ENCODE measurements at regions not wholly inside any gene's neighbourhood (a gene's known extent, or its start where the extent isn't known, plus 50 kb on each side); places are given as distances from the start of the nearest gene placed in this dataset.
"Not testable (repeated sequence)": the region's sequence is repeated elsewhere in the genome, so short reads cannot be mapped to it uniquely, and the experiment has no call there.

DNA sequence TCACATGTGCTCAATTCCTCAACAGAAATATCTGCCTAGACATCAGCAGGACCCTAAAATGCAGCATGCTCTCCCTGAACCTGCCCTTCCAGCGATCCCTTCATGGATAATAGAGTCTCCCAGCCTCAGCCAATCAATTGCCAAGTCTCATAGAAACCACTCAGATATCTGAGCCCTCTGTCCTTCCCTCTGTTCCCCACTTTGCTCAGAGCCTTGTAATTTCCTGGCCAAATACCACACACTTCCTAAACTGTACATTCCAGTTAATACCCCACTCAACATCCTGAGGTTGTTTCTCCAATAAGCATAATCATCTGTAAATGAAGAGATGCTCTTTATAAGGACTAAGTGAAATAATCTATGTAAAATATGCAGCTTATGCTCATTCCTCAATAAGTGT, 59.3 kb upstream of the PTGFRN start:
- Histone ChIP-seq H3K4me3 (ENCODE audit: low read length) (no peak overlapping the region), H3K4me1 (ENCODE audit: control insufficient read depth, insufficient read depth, low read length) (peaks cover 44% of the 10 kb centered on the region), H3K9me3 (replicated peaks; ENCODE audit: control insufficient read depth, low read depth, low read length) (no peaks in the 10 kb centered on the region), H3K36me3 (ENCODE audit: control insufficient read depth, insufficient read depth, low read length) (no peaks in the 10 kb centered on the region), H3K27me3 (ENCODE audit: control insufficient read depth, insufficient read depth, low read length) (no peaks in the 10 kb centered on the region), H3K27ac (ENCODE audit: low read length) (no peak overlapping the region)
- 71% methylated on average over 1 of the region's 1 CpG for WGBS (ENCODE audit: insufficient coverage)
- DNase-seq, result no peak

DNA sequence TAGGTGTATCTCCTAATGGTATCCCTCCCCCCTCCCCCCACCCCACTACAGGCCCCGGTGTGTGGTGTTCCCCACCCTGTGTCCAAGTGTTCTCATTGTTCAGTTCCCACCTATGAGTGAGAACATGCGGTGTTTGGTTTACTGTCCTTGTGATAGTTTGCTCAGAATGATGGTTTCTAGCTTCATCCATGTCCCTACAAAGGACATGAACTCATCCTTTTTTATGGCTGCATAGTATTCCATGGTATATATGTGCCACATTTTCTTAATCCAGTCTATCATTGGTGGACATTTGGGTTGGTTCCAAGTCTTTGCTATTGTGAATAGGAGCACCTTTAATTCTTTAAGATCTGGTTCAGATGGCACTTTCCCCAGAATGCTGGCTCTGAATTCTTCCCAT, 58.5 kb upstream of the PTGFRN start:
- peaks cover 52% of the 10 kb centered on the region for H3K4me1 ChIP-seq (ENCODE audit: control insufficient read depth, insufficient read depth, low read length)
- WGBS (ENCODE audit: insufficient coverage), result no CpG with 5 or more reads among the region's 2 CpGs
- not testable (repeated sequence) for DNase-seq; H3K27ac ChIP-seq (ENCODE audit: low read length); H3K27me3 ChIP-seq (ENCODE audit: control insufficient read depth, insufficient read depth, low read length); H3K9me3 ChIP-seq (replicated peaks; ENCODE audit: control insufficient read depth, low read depth, low read length); H3K36me3 ChIP-seq (ENCODE audit: control insufficient read depth, insufficient read depth, low read length); H3K4me3 ChIP-seq (ENCODE audit: low read length)

DNA sequence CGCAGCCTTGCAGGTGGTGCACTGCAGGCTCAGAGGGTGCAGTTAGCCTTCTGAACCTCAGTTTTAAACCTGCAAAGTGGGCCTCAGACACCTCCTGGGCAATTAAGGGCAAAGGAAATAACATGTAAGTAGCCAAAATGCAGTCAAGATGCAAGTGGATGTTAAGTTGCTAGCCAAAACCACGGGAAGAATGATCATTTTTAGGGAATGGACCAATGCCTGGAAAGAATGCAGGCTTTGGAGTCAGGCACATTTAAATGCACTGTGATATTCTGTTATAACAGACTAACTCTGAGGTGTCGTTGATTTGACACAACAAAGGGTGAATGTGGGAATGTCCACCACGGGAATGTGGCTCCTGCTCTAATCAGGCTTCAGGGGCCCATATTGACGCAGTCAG, 57.9 kb upstream of the PTGFRN start:
- no peak for DNase-seq
- H3K9me3 ChIP-seq (replicated peaks; ENCODE audit: control insufficient read depth, low read depth, low read length), result no peaks in the 10 kb centered on the region
- WGBS (ENCODE audit: insufficient coverage), result 61% methylated on average over 5 of the region's 5 CpGs
- no peak overlapping the region for H3K27ac ChIP-seq (ENCODE audit: low read length)
- no peaks in the 10 kb centered on the region for H3K36me3 ChIP-seq (ENCODE audit: control insufficient read depth, insufficient read depth, low read length)
- H3K4me1 ChIP-seq (ENCODE audit: control insufficient read depth, insufficient read depth, low read length), result peaks cover 59% of the 10 kb centered on the region
- no peaks in the 10 kb centered on the region for H3K27me3 ChIP-seq (ENCODE audit: control insufficient read depth, insufficient read depth, low read length)
- H3K4me3 ChIP-seq (ENCODE audit: low read length), result no peak overlapping the region

DNA sequence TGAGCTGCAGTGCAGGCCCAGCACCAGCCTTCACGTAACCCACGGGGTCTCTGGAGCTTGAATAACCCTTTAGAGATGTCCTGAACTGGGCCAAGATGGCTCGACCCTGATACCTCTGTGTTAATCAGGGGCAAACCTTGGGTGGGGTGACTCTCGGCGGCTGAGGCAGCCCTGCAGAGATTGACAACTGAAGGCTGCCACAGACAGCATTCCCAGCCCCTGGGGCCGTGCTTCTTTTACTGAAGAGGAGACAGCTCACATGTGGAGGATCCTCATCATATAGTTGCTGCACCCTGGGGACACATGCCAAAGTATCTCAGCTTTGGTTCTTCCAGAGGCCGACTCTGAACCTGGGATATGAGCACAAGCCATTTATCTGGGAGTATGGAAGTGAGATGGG, 57.3 kb upstream of the PTGFRN start:
- no peak overlapping the region for H3K27ac ChIP-seq (ENCODE audit: low read length)
- H3K9me3 ChIP-seq (replicated peaks; ENCODE audit: control insufficient read depth, low read depth, low read length), result no peaks in the 10 kb centered on the region
- peaks cover 57% of the 10 kb centered on the region for H3K4me1 ChIP-seq (ENCODE audit: control insufficient read depth, insufficient read depth, low read length)
- no peak overlapping the region for H3K4me3 ChIP-seq (ENCODE audit: low read length)
- no peak for DNase-seq
- H3K36me3 ChIP-seq (ENCODE audit: control insufficient read depth, insufficient read depth, low read length), result no peaks in the 10 kb centered on the region
- H3K27me3 ChIP-seq (ENCODE audit: control insufficient read depth, insufficient read depth, low read length), result no peaks in the 10 kb centered on the region
- WGBS (ENCODE audit: insufficient coverage), result 68% methylated on average over 7 of the region's 7 CpGs

DNA sequence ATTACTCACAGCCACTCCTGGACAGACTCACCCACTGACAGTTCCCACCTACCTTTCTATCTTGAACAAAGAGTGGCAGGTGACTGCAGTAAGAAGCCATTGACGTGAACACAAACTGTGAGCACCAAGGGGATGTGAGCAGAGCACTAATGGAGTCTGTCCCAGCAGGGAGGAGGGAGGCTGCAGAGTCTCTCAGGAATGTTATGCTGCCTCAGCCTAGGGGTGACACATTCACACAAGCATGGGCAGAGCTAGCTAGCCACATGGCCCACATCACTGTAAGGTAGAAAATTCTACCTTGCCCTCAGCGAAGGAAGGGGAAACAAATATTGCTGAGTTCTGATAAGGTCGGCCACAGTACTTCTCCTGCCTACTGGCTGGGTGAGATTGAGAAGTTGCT, 56.8 kb upstream of the PTGFRN start:
- DNase-seq, result no peak
- Histone ChIP-seq H3K4me3 (ENCODE audit: low read length) (no peak overlapping the region), H3K27me3 (ENCODE audit: control insufficient read depth, insufficient read depth, low read length) (no peaks in the 10 kb centered on the region), H3K36me3 (ENCODE audit: control insufficient read depth, insufficient read depth, low read length) (no peaks in the 10 kb centered on the region), H3K27ac (ENCODE audit: low read length) (no peak overlapping the region), H3K9me3 (replicated peaks; ENCODE audit: control insufficient read depth, low read depth, low read length) (no peaks in the 10 kb centered on the region), H3K4me1 (ENCODE audit: control insufficient read depth, insufficient read depth, low read length) (peaks cover 51% of the 10 kb centered on the region)
- WGBS (ENCODE audit: insufficient coverage), result 100% methylated on average over 1 of the region's 3 CpGs

DNA sequence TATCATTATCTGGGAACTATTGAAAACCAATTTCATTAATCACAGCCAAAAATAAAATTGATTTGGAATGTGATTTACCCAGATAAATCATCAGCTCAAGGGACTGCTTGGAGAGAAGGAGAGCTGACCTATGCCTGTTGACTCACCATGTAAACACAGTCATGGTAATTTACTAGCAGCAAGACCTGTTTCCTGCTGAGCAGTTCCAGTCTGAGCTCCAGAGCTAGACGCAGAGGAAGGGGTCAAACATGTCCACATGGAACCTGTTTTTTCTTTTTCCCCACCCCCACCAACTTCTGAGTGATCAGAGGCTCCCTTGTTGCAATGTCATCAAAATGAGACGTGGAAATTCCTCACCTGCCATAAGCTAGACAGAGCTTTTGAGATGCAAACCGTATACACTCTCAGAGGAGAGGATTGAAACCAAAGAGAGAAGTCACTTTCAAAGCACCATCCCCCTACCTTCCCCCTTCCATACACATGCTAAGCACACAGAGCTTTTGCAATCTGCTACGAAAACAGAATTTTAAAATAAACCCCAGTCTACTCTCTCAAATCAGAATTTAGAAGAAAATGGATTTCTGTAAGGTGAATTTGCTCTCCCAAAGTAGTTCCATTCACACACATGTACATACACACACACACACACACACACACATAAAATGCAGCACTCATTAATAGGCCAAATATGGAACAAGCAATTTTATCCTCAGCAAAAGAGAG, 55.9 kb upstream of the PTGFRN start:
- H3K4me1 ChIP-seq (ENCODE audit: control insufficient read depth, insufficient read depth, low read length), result peaks cover 44% of the 10 kb centered on the region
- H3K9me3 ChIP-seq (replicated peaks; ENCODE audit: control insufficient read depth, low read depth, low read length), result no peaks in the 10 kb centered on the region
- 0% methylated on average over 1 of the region's 4 CpGs for WGBS (ENCODE audit: insufficient coverage)
- H3K27me3 ChIP-seq (ENCODE audit: control insufficient read depth, insufficient read depth, low read length), result no peaks in the 10 kb centered on the region
- H3K4me3 ChIP-seq (ENCODE audit: low read length), result no peak overlapping the region
- no peaks in the 10 kb centered on the region for H3K36me3 ChIP-seq (ENCODE audit: control insufficient read depth, insufficient read depth, low read length)
- H3K27ac ChIP-seq (ENCODE audit: low read length), result peak overlapping the region; percentile 57
- DNase-seq, result peak; percentile 68

DNA sequence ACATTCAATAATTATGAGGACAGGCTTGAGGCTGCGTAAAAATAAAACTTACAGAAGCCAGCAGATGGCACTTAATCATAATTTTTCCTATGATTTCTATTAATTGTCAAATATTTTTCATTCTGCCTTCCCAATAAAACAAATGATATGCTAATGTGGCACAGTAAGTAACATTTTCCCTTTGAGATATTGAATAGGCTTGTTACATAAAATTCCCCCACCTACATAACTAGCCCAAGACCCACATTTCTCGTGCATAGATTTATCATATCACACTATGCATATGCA, 55.4 kb upstream of the PTGFRN start:
- peak overlapping the region; percentile 95 for H3K27ac ChIP-seq (ENCODE audit: low read length)
- no peaks in the 10 kb centered on the region for H3K9me3 ChIP-seq (replicated peaks; ENCODE audit: control insufficient read depth, low read depth, low read length)
- WGBS (ENCODE audit: insufficient coverage), result 17% methylated on average over 1 of the region's 2 CpGs
- peak; percentile 48 for DNase-seq
- no peaks in the 10 kb centered on the region for H3K36me3 ChIP-seq (ENCODE audit: control insufficient read depth, insufficient read depth, low read length)
- H3K27me3 ChIP-seq (ENCODE audit: control insufficient read depth, insufficient read depth, low read length), result no peaks in the 10 kb centered on the region
- peaks cover 43% of the 10 kb centered on the region for H3K4me1 ChIP-seq (ENCODE audit: control insufficient read depth, insufficient read depth, low read length)
- no peak overlapping the region for H3K4me3 ChIP-seq (ENCODE audit: low read length)

DNA sequence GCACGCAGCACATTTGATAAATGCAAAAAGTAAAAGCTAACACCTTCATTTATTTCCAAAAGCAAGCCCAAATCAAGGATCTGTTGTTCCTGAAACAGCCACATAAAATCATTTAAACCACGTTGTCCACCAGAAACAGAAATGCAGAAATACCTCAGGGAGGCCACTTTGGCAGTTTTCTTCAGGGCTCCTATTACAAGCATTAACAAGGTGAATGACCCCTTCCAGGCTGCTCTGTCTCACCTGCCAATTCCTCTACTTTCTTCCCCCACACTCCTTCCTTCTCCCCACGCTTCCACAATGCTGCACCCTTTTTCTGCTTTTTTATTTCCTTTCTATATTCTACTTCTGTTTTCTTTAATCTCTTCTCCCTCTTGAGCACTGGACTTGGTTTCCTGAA, 55.0 kb upstream of the PTGFRN start:
- Histone ChIP-seq H3K27ac (ENCODE audit: low read length) (peak overlapping the region; percentile 95), H3K36me3 (ENCODE audit: control insufficient read depth, insufficient read depth, low read length) (no peaks in the 10 kb centered on the region), H3K9me3 (replicated peaks; ENCODE audit: control insufficient read depth, low read depth, low read length) (no peaks in the 10 kb centered on the region), H3K4me3 (ENCODE audit: low read length) (no peak overlapping the region), H3K4me1 (ENCODE audit: control insufficient read depth, insufficient read depth, low read length) (peaks cover 43% of the 10 kb centered on the region), H3K27me3 (ENCODE audit: control insufficient read depth, insufficient read depth, low read length) (no peaks in the 10 kb centered on the region)
- 21% methylated on average over 3 of the region's 3 CpGs for WGBS (ENCODE audit: insufficient coverage)
- DNase-seq, result peak; percentile 52

DNA sequence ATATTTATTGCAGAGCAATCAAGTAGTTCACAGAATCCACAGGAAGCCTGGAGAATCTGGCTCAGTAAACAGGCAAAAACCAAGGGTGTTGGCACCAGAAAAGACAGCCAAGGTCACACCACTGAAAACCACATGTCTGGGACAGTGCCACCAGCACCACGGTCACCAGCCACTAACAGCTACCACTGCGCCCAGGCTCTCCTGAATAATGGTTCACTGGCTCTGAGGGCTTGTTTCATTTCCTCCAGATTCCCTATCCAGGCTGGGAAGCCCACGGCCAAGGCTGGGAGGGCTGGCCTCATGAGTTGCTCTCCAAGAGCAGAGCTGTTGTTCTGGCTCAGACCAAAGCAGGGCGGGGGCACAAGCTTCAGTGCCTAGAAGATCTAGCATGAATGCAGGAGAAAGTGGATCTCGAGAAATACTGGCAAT, 54.5 kb upstream of the PTGFRN start:
- no peak overlapping the region for H3K4me3 ChIP-seq (ENCODE audit: low read length)
- WGBS (ENCODE audit: insufficient coverage), result 5% methylated on average over 3 of the region's 5 CpGs

DNA sequence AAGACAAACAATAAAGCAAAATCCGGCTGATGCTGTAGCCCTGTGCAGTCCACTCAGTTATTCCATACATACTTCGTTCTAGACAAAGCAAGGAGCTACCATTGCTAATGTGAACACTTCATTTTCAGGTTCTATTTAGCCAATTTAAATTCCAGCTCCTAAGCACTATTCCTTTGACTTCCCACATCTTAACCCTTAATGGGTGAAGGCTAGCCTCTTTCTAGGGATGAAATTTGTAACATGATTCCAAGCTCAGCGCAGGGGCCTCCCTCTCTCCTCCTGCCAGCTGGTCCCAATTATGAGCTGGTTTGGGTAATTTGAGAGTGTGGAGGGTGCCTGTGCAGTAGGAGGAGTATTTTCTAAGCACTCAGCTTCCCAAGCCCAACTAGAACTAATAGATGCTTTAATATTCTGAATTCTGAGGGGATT, 53.9 kb upstream of the PTGFRN start:
- WGBS (ENCODE audit: insufficient coverage), result 41% methylated on average over 2 of the region's 3 CpGs
- Histone ChIP-seq H3K36me3 (ENCODE audit: control insufficient read depth, insufficient read depth, low read length) (no peaks in the 10 kb centered on the region), H3K9me3 (replicated peaks; ENCODE audit: control insufficient read depth, low read depth, low read length) (no peaks in the 10 kb centered on the region), H3K27ac (ENCODE audit: low read length) (peak overlapping the region; percentile 95), H3K4me3 (ENCODE audit: low read length) (no peak overlapping the region), H3K27me3 (ENCODE audit: control insufficient read depth, insufficient read depth, low read length) (no peaks in the 10 kb centered on the region), H3K4me1 (ENCODE audit: control insufficient read depth, insufficient read depth, low read length) (peaks cover 43% of the 10 kb centered on the region)
- peak; percentile 91 for DNase-seq

More for the DNA sequence above, 54.5 kb upstream of the PTGFRN start:
- Histone ChIP-seq H3K27ac (ENCODE audit: low read length) (peak overlapping the region; percentile 95), H3K27me3 (ENCODE audit: control insufficient read depth, insufficient read depth, low read length) (no peaks in the 10 kb centered on the region), H3K9me3 (replicated peaks; ENCODE audit: control insufficient read depth, low read depth, low read length) (no peaks in the 10 kb centered on the region), H3K4me1 (ENCODE audit: control insufficient read depth, insufficient read depth, low read length) (peaks cover 43% of the 10 kb centered on the region), H3K36me3 (ENCODE audit: control insufficient read depth, insufficient read depth, low read length) (no peaks in the 10 kb centered on the region)
- peak; percentile 91 for DNase-seq

DNA sequence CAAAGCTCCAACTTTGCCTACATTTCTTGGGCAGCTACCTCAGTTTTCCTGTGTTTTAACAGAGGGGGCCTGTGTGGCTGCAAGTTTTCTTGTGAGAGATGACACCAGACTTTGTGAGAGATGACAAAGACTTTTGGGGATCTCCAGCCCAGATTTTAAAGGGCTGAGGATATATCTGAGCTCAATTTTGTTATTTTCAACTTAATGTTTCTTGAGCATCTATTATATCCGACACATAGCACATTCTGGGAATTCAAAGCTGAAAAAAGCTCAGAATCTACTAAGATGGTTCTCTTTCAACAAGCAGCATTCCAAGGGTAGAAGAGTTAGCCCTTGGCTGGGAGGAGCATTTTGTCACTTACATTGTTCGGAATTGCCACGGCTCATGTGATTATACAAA, 53.4 kb upstream of the PTGFRN start:
- Histone ChIP-seq H3K27me3 (ENCODE audit: control insufficient read depth, insufficient read depth, low read length) (no peaks in the 10 kb centered on the region), H3K27ac (ENCODE audit: low read length) (peak overlapping the region; percentile 95), H3K36me3 (ENCODE audit: control insufficient read depth, insufficient read depth, low read length) (no peaks in the 10 kb centered on the region), H3K4me3 (ENCODE audit: low read length) (no peak overlapping the region), H3K9me3 (replicated peaks; ENCODE audit: control insufficient read depth, low read depth, low read length) (no peaks in the 10 kb centered on the region), H3K4me1 (ENCODE audit: control insufficient read depth, insufficient read depth, low read length) (peaks cover 43% of the 10 kb centered on the region)
- no peak for DNase-seq
- no CpG with 5 or more reads among the region's 3 CpGs for WGBS (ENCODE audit: insufficient coverage)
